DMS 273 (cell line): ENCODE measurements at regions not wholly inside any gene's neighbourhood (a gene's known extent, or its start where the extent isn't known, plus 50 kb on each side); places are given as distances from the start of the nearest gene placed in this dataset.

Source experiments
- DNase-seq: peaks from one replicate; lab custom pipeline; 2025; ENCODE audit not compliant: unreplicated experiment; lab: John Stamatoyannopoulos, UW

- DNase-seq: no peak
Observed at GRCh38 chr6:167049275-167049674, 50.1 kb downstream of the CEP43 start.

GRCh38 chr6:167050903-167051302, 51.7 kb downstream of the CEP43 start:
- peak; percentile 38 for DNase-seq

GRCh38 chr6:167053895-167054530, 54.8 kb downstream of the CEP43 start:
- DNase-seq: no peak

- DNase-seq: no peak
Observed at GRCh38 chr6:167054987-167055386, 55.8 kb downstream of the CEP43 start.

- DNase-seq: no peak
Observed at GRCh38 chr6:167056370-167056769, 57.2 kb downstream of the CEP43 start.

- no peak for DNase-seq
Observed at GRCh38 chr6:167058261-167058660, 59.1 kb downstream of the CEP43 start.
